HepG2 (cell line): ENCODE measurements at regions not wholly inside any gene's neighbourhood (a gene's known extent, or its start where the extent isn't known, plus 50 kb on each side); places are given as distances from the start of the nearest gene placed in this dataset.
A peak's percentile ranks its signal among the peaks of the same experiment; 100 is the strongest.

Experiments
- FOXK2 ChIP-seq: fragments of 450-650 bp; IDR thresholded peaks from 2 replicates; pipeline ENCODE4 v1.6.1; 2016
- HNF1A ChIP-seq, 2 experiments: sonication (generic) in 1 of 2; formaldehyde crosslinking in 1 of 2; IDR thresholded peaks; 2 replicates each; pipeline versions ENCODE4 v1.4.0 to v1.6.1; 2016 to 2020; ENCODE audit warnings: borderline replicate concordance in 1 of 2, low read depth in 1 of 2, mild to moderate bottlenecking in 1 of 2, missing genetic modification reagents in 1 of 2
- SAFB2 ChIP-seq: sonication (generic); formaldehyde crosslinking; IDR thresholded peaks from 2 replicates; pipeline ENCODE4 v1.5.1; 2020; ENCODE audit warnings: missing genetic modification reagents, low read depth, mild to moderate bottlenecking, borderline replicate concordance
- SNAPC4 ChIP-seq: sonication (generic); formaldehyde crosslinking; IDR thresholded peaks from 2 replicates; pipeline ENCODE4 v1.4.0; 2020; ENCODE audit warnings: mild to moderate bottlenecking, missing genetic modification reagents
- SRF ChIP-seq: IDR thresholded peaks from 2 replicates; pipeline ENCODE4 v1.6.1; 2011; ENCODE audit warnings: mild to moderate bottlenecking, low read depth, low read length, moderate library complexity
- ZFX ChIP-seq: sonication (generic); formaldehyde crosslinking; IDR thresholded peaks from 2 replicates; pipeline ENCODE4 v1.4.0; 2020; ENCODE audit warnings: mild to moderate bottlenecking, low read depth, missing genetic modification reagents, moderate library complexity
- ZNF12 ChIP-seq: sonication (generic); formaldehyde crosslinking; IDR thresholded peaks from 2 replicates; pipeline ENCODE4 v1.5.0; 2020; ENCODE audit warnings: missing genetic modification reagents
- ZNF253 ChIP-seq: sonication (generic); formaldehyde crosslinking; IDR thresholded peaks from 2 replicates; pipeline ENCODE4 v1.8.0; 2022; ENCODE audit warnings: mild to moderate bottlenecking, missing genetic modification reagents, borderline replicate concordance
- ZNF280D ChIP-seq: sonication (generic); formaldehyde crosslinking; IDR thresholded peaks from 2 replicates; pipeline ENCODE4 v1.5.1; 2020; ENCODE audit warnings: mild to moderate bottlenecking, missing genetic modification reagents
- TF ChIP-seq, protein P1 (sequence below): sonication (generic); formaldehyde crosslinking; IDR thresholded peaks from 2 replicates; pipeline ENCODE4 v1.5.1; 2020; ENCODE audit warnings: mild to moderate bottlenecking, missing genetic modification reagents, moderate library complexity

DNA sequence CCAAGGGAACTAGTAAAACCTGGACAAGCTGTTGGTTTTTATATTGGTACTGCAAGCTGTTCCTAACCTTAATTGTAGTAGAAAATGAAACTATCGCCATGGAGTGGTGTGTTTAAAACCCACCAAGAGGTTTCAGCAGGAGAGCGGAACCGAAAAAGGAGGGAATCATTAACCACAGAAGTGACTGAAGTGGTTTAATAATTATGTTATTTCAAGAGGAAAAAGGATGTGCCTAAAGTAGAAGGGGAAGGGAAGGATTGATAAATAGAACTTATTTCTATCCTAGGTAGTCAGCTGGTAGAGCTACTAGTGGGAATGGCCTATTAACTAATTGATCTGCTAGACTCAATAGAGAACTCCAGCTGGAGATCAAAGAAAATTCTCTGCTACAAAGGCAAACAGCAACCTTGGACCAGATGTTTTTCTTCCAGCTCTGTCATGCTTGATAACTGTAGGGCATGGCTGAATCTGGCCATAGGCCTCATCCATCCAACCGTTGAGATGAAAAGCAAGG, 91.8 kb downstream of the BAMBI start (continued):
- TF ChIP-seq ZNF253 (CRISPR knock-in tag): no peak
- peak; percentile 86 for TF ChIP-seq ZFX
- TF ChIP-seq SNAPC4 (CRISPR knock-in tag): no peak
- TF ChIP-seq HNF1A (IDR thresholded peaks at IDR 0.05; ENCODE audit: low read depth): no peak; the same call in none of the 2 replicates
- TF ChIP-seq HNF1A (CRISPR knock-in tag; IDR thresholded peaks at IDR 0.05; ENCODE audit: borderline replicate concordance): peak; percentile 45; the same call in 1 of the 2 replicates
- 0 out of 2 replicates have a peak, but pooled peaks have one; percentile 53 for TF ChIP-seq ZNF280D (CRISPR knock-in tag)
- no peak for TF ChIP-seq SRF
- TF ChIP-seq FOXK2: no peak
- TF ChIP-seq SAFB2 (CRISPR knock-in tag): no peak
- TF ChIP-seq, protein P1, sequence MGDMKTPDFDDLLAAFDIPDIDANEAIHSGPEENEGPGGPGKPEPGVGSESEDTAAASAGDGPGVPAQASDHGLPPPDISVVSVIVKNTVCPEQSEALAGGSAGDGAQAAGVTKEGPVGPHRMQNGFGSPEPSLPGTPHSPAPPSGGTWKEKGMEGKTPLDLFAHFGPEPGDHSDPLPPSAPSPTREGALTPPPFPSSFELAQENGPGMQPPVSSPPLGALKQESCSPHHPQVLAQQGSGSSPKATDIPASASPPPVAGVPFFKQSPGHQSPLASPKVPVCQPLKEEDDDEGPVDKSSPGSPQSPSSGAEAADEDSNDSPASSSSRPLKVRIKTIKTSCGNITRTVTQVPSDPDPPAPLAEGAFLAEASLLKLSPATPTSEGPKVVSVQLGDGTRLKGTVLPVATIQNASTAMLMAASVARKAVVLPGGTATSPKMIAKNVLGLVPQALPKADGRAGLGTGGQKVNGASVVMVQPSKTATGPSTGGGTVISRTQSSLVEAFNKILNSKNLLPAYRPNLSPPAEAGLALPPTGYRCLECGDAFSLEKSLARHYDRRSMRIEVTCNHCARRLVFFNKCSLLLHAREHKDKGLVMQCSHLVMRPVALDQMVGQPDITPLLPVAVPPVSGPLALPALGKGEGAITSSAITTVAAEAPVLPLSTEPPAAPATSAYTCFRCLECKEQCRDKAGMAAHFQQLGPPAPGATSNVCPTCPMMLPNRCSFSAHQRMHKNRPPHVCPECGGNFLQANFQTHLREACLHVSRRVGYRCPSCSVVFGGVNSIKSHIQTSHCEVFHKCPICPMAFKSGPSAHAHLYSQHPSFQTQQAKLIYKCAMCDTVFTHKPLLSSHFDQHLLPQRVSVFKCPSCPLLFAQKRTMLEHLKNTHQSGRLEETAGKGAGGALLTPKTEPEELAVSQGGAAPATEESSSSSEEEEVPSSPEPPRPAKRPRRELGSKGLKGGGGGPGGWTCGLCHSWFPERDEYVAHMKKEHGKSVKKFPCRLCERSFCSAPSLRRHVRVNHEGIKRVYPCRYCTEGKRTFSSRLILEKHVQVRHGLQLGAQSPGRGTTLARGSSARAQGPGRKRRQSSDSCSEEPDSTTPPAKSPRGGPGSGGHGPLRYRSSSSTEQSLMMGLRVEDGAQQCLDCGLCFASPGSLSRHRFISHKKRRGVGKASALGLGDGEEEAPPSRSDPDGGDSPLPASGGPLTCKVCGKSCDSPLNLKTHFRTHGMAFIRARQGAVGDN (CRISPR knock-in tag): no peak
- TF ChIP-seq ZNF12: no peak
